Mucosa of gallbladder (tissue), 1 donor: ENCODE measurements at regions not wholly inside any gene's neighbourhood (a gene's known extent, or its start where the extent isn't known, plus 50 kb on each side); places are given as distances from the start of the nearest gene placed in this dataset.

Source experiments
- DNase-seq: peaks from one replicate; pipeline ENCODE4 v3.0.0-alpha.2; 2020; ENCODE audit warnings: low spot score
- donor health status: DM: no; HTN: no; CAD: no.

GRCh38 chr17:79473111-79473875 lies 137.6 kb downstream of the RBFOX3 start:
- DNase-seq, result no peak

GRCh38 chr17:79470754-79471153 lies 140.1 kb downstream of the RBFOX3 start:
- no peak for DNase-seq

GRCh38 chr17:79469646-79470045 lies 141.2 kb downstream of the RBFOX3 start:
- DNase-seq, result no peak

DNA sequence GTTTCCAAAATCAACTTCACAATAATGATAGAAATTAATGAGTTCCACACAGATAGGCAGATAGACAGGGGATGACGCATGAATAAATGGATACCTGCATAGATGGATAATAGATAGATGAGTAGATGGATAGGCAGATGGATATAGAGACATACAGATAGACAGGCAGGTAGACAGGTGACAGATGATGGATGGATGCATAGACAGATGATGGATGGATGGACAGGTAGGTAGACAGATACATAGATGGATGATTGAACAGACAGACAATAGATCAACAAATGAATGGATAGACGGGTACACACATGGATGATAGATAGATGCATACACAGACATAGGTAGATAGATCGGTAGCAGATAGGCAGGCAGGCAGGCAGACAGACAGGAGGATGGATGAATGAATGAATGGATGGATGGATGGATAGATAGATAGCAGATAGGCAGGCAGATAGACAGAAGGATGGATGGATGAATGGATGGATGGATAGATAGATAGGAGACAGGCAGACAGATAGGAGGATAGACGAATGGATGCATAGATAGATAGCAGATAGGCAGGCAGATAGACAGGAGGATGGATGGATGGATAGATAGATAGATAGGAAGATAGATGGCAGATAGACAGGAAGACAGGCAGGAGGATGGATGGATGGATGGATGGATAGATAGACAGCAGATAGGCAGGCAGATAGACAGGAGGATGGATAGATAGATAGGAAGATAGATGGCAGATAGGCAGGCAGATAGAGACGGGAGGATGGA lies 142.5 kb downstream of the RBFOX3 start:
- no peak for DNase-seq

DNA sequence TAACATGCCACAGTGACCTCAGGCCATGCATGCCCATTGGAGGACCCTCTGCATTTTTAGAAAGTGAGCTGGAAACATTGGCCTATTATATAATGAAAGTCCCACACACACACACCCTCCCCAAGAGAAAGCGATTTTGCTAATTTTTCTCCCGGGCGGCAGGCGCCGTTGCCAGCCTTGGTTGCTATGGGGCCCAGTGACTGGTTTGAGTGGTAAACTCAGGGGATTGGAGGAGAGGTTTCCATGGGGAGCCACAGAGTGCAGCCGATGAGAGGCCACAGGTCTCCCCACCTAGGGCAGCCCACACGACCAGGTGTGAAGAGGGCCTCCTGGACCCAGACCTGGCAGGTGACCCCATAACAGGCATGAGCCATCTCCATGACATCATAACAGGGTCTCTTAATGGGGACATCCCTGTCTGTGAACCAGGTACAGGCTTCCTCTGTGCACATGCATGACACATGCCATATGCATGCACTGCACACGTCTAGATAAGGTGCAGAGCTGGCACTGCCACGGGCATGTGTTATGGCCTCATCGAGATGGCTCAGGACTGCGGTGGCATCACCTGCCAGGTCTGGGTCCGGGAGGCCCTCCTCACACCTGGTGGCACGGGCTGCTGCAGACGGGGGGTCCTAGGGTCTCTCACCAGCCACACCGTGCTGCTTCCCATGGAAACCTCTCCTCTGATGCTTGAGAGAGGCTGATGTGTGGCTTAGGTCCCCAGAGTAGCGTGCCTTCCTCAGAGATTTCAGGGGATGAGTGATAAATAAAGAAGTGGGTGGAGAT lies 144.1 kb downstream of the RBFOX3 start:
- DNase-seq, result no peak

DNA sequence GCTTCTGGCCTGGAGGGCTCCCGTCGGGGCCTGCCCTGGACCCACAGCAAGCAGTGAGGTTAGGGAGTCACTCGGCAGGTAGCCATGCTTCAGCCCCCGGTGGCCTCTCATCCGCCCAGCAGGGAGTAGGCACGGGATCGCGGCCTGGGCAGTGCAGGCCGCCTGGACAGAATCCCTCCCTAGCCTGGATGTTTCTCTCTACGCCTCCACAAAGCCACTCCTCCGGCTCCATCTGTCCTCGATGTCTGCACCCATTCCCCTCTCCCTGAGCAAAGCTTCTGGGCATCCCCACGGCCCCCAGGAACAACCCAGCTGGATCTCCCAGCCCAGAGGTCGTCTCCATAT lies 145.2 kb downstream of the RBFOX3 start:
- DNase-seq, result no peak

GRCh38 chr17:79465011-79465680 lies 145.7 kb downstream of the RBFOX3 start:
- no peak for DNase-seq

- DNase-seq, result no peak
Observed at GRCh38 chr17:79464318-79465010, 146.4 kb downstream of the RBFOX3 start.

DNA sequence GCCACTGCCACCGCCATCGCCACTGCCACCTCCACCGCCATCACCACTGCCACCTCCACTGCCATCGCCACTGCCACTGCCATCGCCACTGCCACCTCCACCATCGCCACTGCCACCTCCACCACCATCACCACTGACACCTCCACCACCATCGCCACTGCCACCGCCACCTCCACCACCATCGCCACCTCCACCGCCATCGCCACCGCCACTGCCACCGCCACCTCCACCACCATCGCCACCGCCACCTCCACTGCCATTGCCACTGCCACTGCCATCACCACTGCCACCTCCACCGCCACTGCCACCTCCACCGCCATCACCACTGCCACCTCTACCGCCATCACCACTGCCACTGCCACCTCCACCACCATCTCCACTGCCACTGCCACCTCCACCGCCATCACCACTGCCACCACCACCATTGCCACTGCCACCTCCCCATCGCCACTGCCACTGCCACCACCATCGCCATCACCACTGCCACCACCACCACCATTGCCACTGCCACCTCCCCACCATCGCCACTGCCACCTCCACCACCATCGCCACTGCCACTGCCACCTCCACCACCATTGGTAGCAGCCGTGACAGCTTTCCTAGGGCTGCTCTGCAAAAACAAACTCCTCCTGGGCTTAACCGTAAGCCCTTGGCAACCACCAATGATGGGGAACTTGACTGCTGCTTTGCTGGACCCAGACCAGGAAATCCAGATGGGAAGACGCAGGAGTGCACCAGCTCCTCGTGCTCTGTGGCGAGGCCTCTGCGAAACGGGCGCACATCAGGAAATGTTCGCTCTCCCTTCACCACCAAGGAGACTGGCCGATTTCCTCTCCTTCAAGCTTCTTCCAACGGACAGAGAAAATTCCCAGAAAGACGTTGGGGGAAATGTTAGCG lies 147.2 kb downstream of the RBFOX3 start:
- no peak for DNase-seq

- no peak for DNase-seq
Observed at GRCh38 chr17:79461041-79461440, 149.8 kb downstream of the RBFOX3 start.

GRCh38 chr17:79459846-79460245 lies 151.0 kb downstream of the RBFOX3 start:
- no peak for DNase-seq

DNA sequence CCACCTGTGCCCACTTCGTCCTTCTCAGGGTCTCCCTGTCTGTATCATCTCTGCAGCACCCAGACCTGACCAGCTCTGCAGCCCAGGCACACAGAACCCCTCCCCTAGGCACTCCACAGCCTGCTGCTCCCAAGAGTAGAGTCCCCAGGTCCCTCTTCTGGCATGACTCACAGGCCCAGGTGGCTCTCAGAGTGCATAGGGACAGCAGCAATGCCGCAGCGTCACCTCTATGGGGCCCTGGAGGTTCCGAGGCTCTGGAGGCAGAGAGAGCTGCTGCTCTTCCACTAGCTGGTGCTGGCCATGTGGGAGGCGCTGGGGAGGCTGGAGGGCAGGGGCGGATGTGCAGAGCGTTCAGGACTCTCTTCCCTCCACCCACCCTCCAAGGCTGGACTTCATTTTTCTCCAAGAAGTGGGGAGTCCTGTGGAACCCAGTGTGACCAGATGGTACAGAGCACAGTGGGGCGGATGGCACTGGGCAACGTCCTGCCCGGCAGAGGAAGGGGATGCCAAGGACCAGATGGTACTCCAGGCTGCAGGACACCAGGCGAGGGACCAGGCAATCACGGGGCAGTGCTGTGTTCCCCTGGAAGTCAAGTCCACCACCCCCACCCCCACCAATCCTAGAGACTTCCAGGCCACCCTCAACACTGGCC lies 151.7 kb downstream of the RBFOX3 start:
- no peak for DNase-seq

GRCh38 chr17:79458356-79458755 lies 152.5 kb downstream of the RBFOX3 start:
- no peak for DNase-seq

- DNase-seq, result no peak
Observed at GRCh38 chr17:79457889-79458288, 153.0 kb downstream of the RBFOX3 start.

DNA sequence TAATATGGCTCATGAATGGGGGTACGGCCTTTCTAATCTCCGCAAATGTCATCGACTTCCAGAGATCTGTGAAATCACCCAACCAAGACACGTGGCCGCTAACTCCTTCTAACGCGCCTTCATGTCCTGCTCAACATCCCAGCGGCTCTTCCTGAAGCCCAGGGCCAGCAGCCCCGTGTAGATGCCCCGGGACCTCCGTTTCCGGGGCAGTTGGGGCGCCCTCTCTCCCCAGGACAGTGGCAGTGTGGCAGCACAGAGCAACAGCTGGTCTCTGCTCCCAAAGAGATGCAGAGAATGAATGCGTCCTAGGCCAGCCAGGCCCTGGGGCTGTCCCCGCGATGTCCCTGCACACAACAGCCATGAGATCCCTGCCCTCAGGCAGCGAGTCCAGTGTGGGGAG lies 153.5 kb downstream of the RBFOX3 start:
- DNase-seq, result no peak

- DNase-seq, result no peak
Observed at GRCh38 chr17:79455636-79456035, 155.2 kb downstream of the RBFOX3 start.

GRCh38 chr17:79454826-79455225 lies 156.0 kb downstream of the RBFOX3 start:
- DNase-seq, result no peak

DNA sequence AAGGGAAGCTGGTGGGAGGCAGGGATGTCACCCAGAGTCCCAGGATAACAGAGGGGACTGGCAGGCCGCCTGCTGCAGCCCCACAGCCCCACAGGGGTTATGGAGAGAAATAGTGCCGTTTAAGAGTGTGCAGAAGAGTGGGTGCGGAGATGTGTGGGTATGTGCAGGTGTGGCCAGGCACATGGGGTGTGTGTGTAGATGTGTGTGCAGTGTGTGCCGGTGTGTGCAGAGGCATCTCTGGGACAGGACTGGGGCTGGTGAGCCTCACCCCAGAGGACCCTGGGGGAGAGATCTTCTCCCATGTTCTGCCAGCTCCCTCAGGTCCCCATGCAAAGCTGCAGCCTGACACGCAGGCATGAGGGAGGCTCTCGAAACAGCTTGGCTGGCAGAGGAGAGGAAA lies 157.4 kb downstream of the RBFOX3 start:
- no peak for DNase-seq

GRCh38 chr17:79452706-79453105 lies 158.1 kb downstream of the RBFOX3 start:
- DNase-seq, result no peak

DNA sequence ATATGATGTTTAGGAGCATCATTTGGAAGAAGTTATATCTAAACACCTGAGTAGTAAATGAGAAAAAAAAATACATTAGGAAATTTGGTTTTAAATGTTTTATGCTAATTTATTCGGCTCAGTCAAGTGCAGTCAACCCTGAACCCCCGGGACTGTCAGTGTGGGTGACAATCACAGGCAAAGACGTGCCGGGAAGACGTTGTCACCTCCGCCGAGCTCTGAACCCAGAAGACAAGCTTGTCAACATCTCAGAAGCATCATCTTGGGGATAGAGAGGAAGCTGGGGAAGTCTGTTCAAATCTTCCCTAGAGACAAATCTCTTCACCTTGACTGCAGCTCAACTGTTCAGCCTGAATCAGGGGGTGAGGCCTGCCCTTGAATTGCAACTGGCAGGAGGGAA lies 159.7 kb downstream of the RBFOX3 start:
- no peak for DNase-seq
